ENCODE measurements at regions not wholly inside any gene's neighbourhood (a gene's known extent, or its start where the extent isn't known, plus 50 kb on each side); places are given as distances from the start of the nearest gene placed in this dataset.

GRCh38 chr15:45858491-45858890 is 223.7 kb downstream of the SQOR start:
- no peaks in the 10 kb centered on the region for H3K36me3 ChIP-seq (ENCODE audit: insufficient read depth, low read length, poor library complexity, severe bottlenecking)
- H3K4me3 ChIP-seq (ENCODE audit: low read depth, low read length, poor library complexity, severe bottlenecking): no peak overlapping the region
- intact Hi-C loops (cut with micrococcal nuclease; ENCODE audit: unreplicated experiment): no loop called here
- no peaks in the 10 kb centered on the region for H3K27me3 ChIP-seq (replicated peaks; ENCODE audit: insufficient read depth, low read depth, low read length, poor library complexity)
- TF ChIP-seq CTCF (conservative IDR thresholded peaks at IDR 0.05; ENCODE audit: low read depth, low read length) (no peak), EZH2 (IDR thresholded peaks at IDR 0.05; ENCODE audit: borderline replicate concordance, low read depth, low read length, poor library complexity, severe bottlenecking) (no peak)
- H3K9me3 ChIP-seq (ENCODE audit: low read depth, low read length, poor library complexity, severe bottlenecking): no peaks in the 10 kb centered on the region
- no TSS peak for BruUV-seq (replicated peaks)
- ChIA-PET CTCF (no interaction called here), POLR2A (ENCODE audit: low non-redundant PET) (interaction anchor here (0.6 kb wide), 1 partner anchor 388 kb away, joined by 3 read pairs; no protein-coding TSS in a partner anchor)
- DNase-seq (ENCODE audit: low spot score): no peak
- H3K4me1 ChIP-seq (ENCODE audit: insufficient read depth, low read length, poor library complexity, severe bottlenecking): no peaks in the 10 kb centered on the region
- no peak overlapping the region for H3K27ac ChIP-seq (ENCODE audit: low read depth, low read length, poor library complexity, severe bottlenecking)

- no TSS peak for BruUV-seq (replicated peaks)
- ChIA-PET CTCF (no interaction called here), POLR2A (ENCODE audit: low non-redundant PET) (no interaction called here)
- Histone ChIP-seq H3K36me3 (ENCODE audit: insufficient read depth, low read length, poor library complexity, severe bottlenecking) (no peaks in the 10 kb centered on the region), H3K9me3 (ENCODE audit: low read depth, low read length, poor library complexity, severe bottlenecking) (no peaks in the 10 kb centered on the region), H3K4me3 (ENCODE audit: low read depth, low read length, poor library complexity, severe bottlenecking) (no peak overlapping the region), H3K27me3 (replicated peaks; ENCODE audit: insufficient read depth, low read depth, low read length, poor library complexity) (no peaks in the 10 kb centered on the region), H3K4me1 (ENCODE audit: insufficient read depth, low read length, poor library complexity, severe bottlenecking) (no peaks in the 10 kb centered on the region), H3K27ac (ENCODE audit: low read depth, low read length, poor library complexity, severe bottlenecking) (no peak overlapping the region)
- no peak for TF ChIP-seq CTCF (conservative IDR thresholded peaks at IDR 0.05; ENCODE audit: low read depth, low read length)
- TF ChIP-seq EZH2 (IDR thresholded peaks at IDR 0.05; ENCODE audit: borderline replicate concordance, low read depth, low read length, poor library complexity, severe bottlenecking): no peak
- intact Hi-C loops (cut with micrococcal nuclease; ENCODE audit: unreplicated experiment): no loop called here
- no peak for DNase-seq (ENCODE audit: low spot score)
These were observed 227.2 kb downstream of the SQOR start for GRCh38 chr15:45862034-45862433.

GRCh38 chr15:45863881-45864580 is 229.2 kb downstream of the SQOR start:
- Histone ChIP-seq H3K36me3 (ENCODE audit: insufficient read depth, low read length, poor library complexity, severe bottlenecking) (no peaks in the 10 kb centered on the region), H3K4me1 (ENCODE audit: insufficient read depth, low read length, poor library complexity, severe bottlenecking) (no peaks in the 10 kb centered on the region), H3K4me3 (ENCODE audit: low read depth, low read length, poor library complexity, severe bottlenecking) (no peak overlapping the region), H3K9me3 (ENCODE audit: low read depth, low read length, poor library complexity, severe bottlenecking) (no peaks in the 10 kb centered on the region), H3K27me3 (replicated peaks; ENCODE audit: insufficient read depth, low read depth, low read length, poor library complexity) (no peaks in the 10 kb centered on the region), H3K27ac (ENCODE audit: low read depth, low read length, poor library complexity, severe bottlenecking) (no peak overlapping the region)
- intact Hi-C loops (cut with micrococcal nuclease; ENCODE audit: unreplicated experiment): no loop called here
- ChIA-PET CTCF (no interaction called here), POLR2A (ENCODE audit: low non-redundant PET) (no interaction called here)
- no peak for DNase-seq (ENCODE audit: low spot score)
- no TSS peak for BruUV-seq (replicated peaks)
- TF ChIP-seq EZH2 (IDR thresholded peaks at IDR 0.05; ENCODE audit: borderline replicate concordance, low read depth, low read length, poor library complexity, severe bottlenecking): no peak
- no peak for TF ChIP-seq CTCF (conservative IDR thresholded peaks at IDR 0.05; ENCODE audit: low read depth, low read length)
